PC-3 (cell line): ENCODE measurements at regions not wholly inside any gene's neighbourhood (a gene's known extent, or its start where the extent isn't known, plus 50 kb on each side); places are given as distances from the start of the nearest gene placed in this dataset.

Experiments used
- ATAC-seq: fragments of 200-7000 bp; cut with Tn5 transposase; 2 replicates; pipeline ENCODE4 v1.9.1; 2020; ENCODE audit warnings: mild to moderate bottlenecking, moderate library complexity
- BruUV-seq: library from RNA; stranded (reverse); fragments of 400-500 nt; replicated peaks from 2 replicates; lab custom pipeline; 2021; lab: Mats Ljungman, UMichigan
- CTCF ChIA-PET: fragments of 300-600 bp; sonication (Branson Sonifier 250); formaldehyde crosslinking; loops from one replicate; lab custom pipeline; 2022; ENCODE audit warnings: antibody characterized with exemption; lab: Charles Lee
- POLR2A ChIA-PET: fragments of 300-600 bp; sonication (Branson Sonifier 250); formaldehyde crosslinking; loops from one replicate; lab custom pipeline; 2022; ENCODE audit warnings: antibody characterized with exemption; ENCODE audit not compliant: unreplicated experiment; lab: Charles Lee
- DNase-seq: peaks from one replicate; pipeline ENCODE4 v3.0.0-alpha.2; 2015
- H2AFZ ChIP-seq: fragments of 300-600 bp; sonication (generic); 2 replicates; pipeline ENCODE4 v1.6.0; 2016; ENCODE audit warnings: antibody characterized with exemption, low read length
- H3F3A ChIP-seq: fragments of 300-600 bp; sonication (generic); one replicate; pipeline ENCODE4 v1.6.0; 2017; ENCODE audit warnings: antibody characterized with exemption, low read length, control low read depth, mild to moderate bottlenecking; ENCODE audit not compliant: unreplicated experiment
- H3K27ac ChIP-seq: fragments of 300-600 bp; sonication (generic); 2 replicates; pipeline ENCODE4 v1.5.1; 2016; ENCODE audit warnings: mild to moderate bottlenecking, low read length
- H3K27me3 ChIP-seq: fragments of 300-600 bp; sonication (generic); 2 replicates; pipeline ENCODE4 v1.6.1; 2016; ENCODE audit warnings: low read length, mixed read lengths
- H3K36me3 ChIP-seq: fragments of 300-600 bp; sonication (generic); 2 replicates; pipeline ENCODE4 v1.6.1; 2016; ENCODE audit warnings: low read depth, mixed run types, low read length, mixed read lengths
- H3K4me1 ChIP-seq: fragments of 300-600 bp; sonication (generic); 2 replicates; pipeline ENCODE4 v1.5.1; 2016; ENCODE audit warnings: low read length; ENCODE audit not compliant: insufficient read depth
- H3K4me2 ChIP-seq: fragments of 300-600 bp; sonication (generic); 2 replicates; pipeline ENCODE4 v1.6.0; 2016; ENCODE audit warnings: low read length
- H3K4me3 ChIP-seq: fragments of 300-600 bp; sonication (generic); 2 replicates; pipeline ENCODE4 v1.5.1; 2016; ENCODE audit warnings: mild to moderate bottlenecking, low read length, mixed read lengths
- H3K79me2 ChIP-seq: fragments of 300-600 bp; sonication (generic); 2 replicates; pipeline ENCODE4 v1.6.1; 2017; ENCODE audit warnings: low read length, mixed read lengths
- H3K9ac ChIP-seq: fragments of 300-600 bp; sonication (generic); 2 replicates; pipeline ENCODE4 v1.6.0; 2016; ENCODE audit warnings: mild to moderate bottlenecking, low read length
- H3K9me2 ChIP-seq: fragments of 300-600 bp; sonication (generic); replicated peaks from 2 replicates; pipeline ENCODE4 v1.6.1; 2016; ENCODE audit warnings: mixed run types, low read length, mixed read lengths
- H3K9me3 ChIP-seq: fragments of 300-600 bp; sonication (generic); 2 replicates; pipeline ENCODE4 v1.6.1; 2016; ENCODE audit warnings: low read length, mixed read lengths
- H4K20me1 ChIP-seq: fragments of 300-600 bp; sonication (generic); 2 replicates; pipeline ENCODE4 v1.6.1; 2016; ENCODE audit warnings: low read length, mixed read lengths
- CTCF ChIP-seq: fragments of 300-600 bp; sonication (generic); conservative IDR thresholded peaks from 2 replicates; pipeline ENCODE4 v1.5.1; 2017; ENCODE audit warnings: antibody characterized with exemption, low read depth, mild to moderate bottlenecking, low read length
- EZH2 ChIP-seq: fragments of 300-600 bp; sonication (generic); IDR thresholded peaks from one replicate; pipeline ENCODE4 v1.6.1; 2017; ENCODE audit warnings: antibody characterized with exemption, mild to moderate bottlenecking, low read length; ENCODE audit not compliant: unreplicated experiment
- EZH2phosphoT487 ChIP-seq: fragments of 300-600 bp; sonication (generic); IDR thresholded peaks from 2 replicates; pipeline ENCODE4 v1.6.1; 2018; ENCODE audit warnings: mild to moderate bottlenecking, antibody characterized with exemption, low read length, borderline replicate concordance
- intact Hi-C: fragments of 100-400 bp; cut with micrococcal nuclease; formaldehyde crosslinking; loops from 2 replicates; pipeline ENCODE4 v1.9.0; 2023

GRCh38 chr3:18633002-18633401, 207.9 kb upstream of the SATB1 start:
- CTCF ChIA-PET, result no interaction called here
- H3K9ac ChIP-seq, result no peak overlapping the region
- no peaks in the 10 kb centered on the region for H4K20me1 ChIP-seq
- POLR2A ChIA-PET, result interaction anchor here (0.7 kb wide), 1 partner anchor 392 kb away, joined by 4 read pairs; no protein-coding TSS in a partner anchor
- no peak overlapping the region for H2AFZ ChIP-seq
- H3K27me3 ChIP-seq, result no peaks in the 10 kb centered on the region
- no TSS peak for BruUV-seq
- H3K36me3 ChIP-seq, result no peaks in the 10 kb centered on the region
- H3K9me2 ChIP-seq, result no peaks in the 10 kb centered on the region
- peaks cover 28% of the 10 kb centered on the region for H3K4me1 ChIP-seq
- DNase-seq (peak; percentile 41), ATAC-seq (no peak)
- no peaks in the 10 kb centered on the region for H3K79me2 ChIP-seq
- no peak for TF ChIP-seq EZH2phosphoT487
- TF ChIP-seq EZH2, result no peak
- TF ChIP-seq CTCF, result 0 out of 2 replicates have a peak, but pooled peaks have one; percentile 11
- no peaks in the 10 kb centered on the region for H3F3A ChIP-seq
- intact Hi-C loops, result loop anchor here (5.0 to 10.0 kb wide), 2 partner anchors 131 to 352 kb away; no protein-coding TSS in a partner anchor
- H3K4me3 ChIP-seq, result no peak overlapping the region
- H3K4me2 ChIP-seq, result no peak overlapping the region
- H3K9me3 ChIP-seq, result no peaks in the 10 kb centered on the region
- H3K27ac ChIP-seq, result no peak overlapping the region

- Histone ChIP-seq H4K20me1 (no peaks in the 10 kb centered on the region), H3K9ac (no peak overlapping the region), H3K27ac (no peak overlapping the region), H3K27me3 (no peaks in the 10 kb centered on the region), H3K4me2 (no peak overlapping the region), H3K9me2 (no peaks in the 10 kb centered on the region), H2AFZ (no peak overlapping the region), H3K79me2 (no peaks in the 10 kb centered on the region), H3F3A (no peaks in the 10 kb centered on the region), H3K4me3 (no peak overlapping the region), H3K4me1 (peaks cover 15% of the 10 kb centered on the region), H3K36me3 (no peaks in the 10 kb centered on the region), H3K9me3 (no peaks in the 10 kb centered on the region)
- TF ChIP-seq CTCF, result no peak
- no peak for TF ChIP-seq EZH2
- no peak for TF ChIP-seq EZH2phosphoT487
- POLR2A ChIA-PET, result no interaction called here
- intact Hi-C loops, result loop anchor here (2.0 to 10.0 kb wide), 3 partner anchors 128 to 355 kb away; no protein-coding TSS in a partner anchor
- CTCF ChIA-PET, result no interaction called here
- no TSS peak for BruUV-seq
- no peak for DNase-seq
- no peak for ATAC-seq
Measured at GRCh38 chr3:18630295-18630694, 205.2 kb upstream of the SATB1 start.

GRCh38 chr3:18625085-18625484, 199.9 kb upstream of the SATB1 start:
- no peak for TF ChIP-seq EZH2phosphoT487
- TF ChIP-seq CTCF, result no peak
- TF ChIP-seq EZH2, result no peak
- H3K9ac ChIP-seq, result no peak overlapping the region
- H3K4me2 ChIP-seq, result no peak overlapping the region
- H4K20me1 ChIP-seq, result no peaks in the 10 kb centered on the region
- H3K36me3 ChIP-seq, result no peaks in the 10 kb centered on the region
- intact Hi-C loops, result no loop called here
- H3K9me2 ChIP-seq, result no peaks in the 10 kb centered on the region
- H3K79me2 ChIP-seq, result no peaks in the 10 kb centered on the region
- ChIA-PET CTCF (no interaction called here), POLR2A (no interaction called here)
- H3K9me3 ChIP-seq, result no peaks in the 10 kb centered on the region
- no peaks in the 10 kb centered on the region for H3K27me3 ChIP-seq
- H3K4me3 ChIP-seq, result no peak overlapping the region
- no peak overlapping the region for H3K27ac ChIP-seq
- DNase-seq (no peak), ATAC-seq (no peak)
- no peaks in the 10 kb centered on the region for H3F3A ChIP-seq
- H2AFZ ChIP-seq, result no peak overlapping the region
- BruUV-seq, result no TSS peak
- H3K4me1 ChIP-seq, result no peaks in the 10 kb centered on the region
